ENCODE measurements at regions not wholly inside any gene's neighbourhood (a gene's known extent, or its start where the extent isn't known, plus 50 kb on each side); places are given as distances from the start of the nearest gene placed in this dataset.

DNA sequence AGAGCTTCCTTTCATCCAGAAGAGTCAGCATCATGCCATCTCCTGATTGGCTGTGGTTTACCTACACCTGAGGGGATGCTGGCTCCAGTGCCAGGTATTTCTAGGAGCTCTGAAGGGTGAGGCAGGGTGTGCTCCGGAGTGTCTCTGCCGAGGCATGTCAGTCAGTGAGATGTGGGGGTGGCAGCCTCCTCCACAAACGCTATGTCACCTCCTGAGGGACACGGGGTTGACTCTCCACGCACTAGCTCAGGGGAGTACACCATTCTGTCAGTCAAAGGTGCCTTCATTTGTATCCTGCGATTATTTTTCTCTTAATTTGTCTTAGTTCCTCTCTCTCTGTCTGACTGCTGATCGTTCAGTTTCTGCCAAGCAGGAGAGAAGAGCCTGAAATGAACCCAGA lies 604.5 kb downstream of the VRK1 start:
- no peak for DNase-seq
- Mint-ChIP-seq H3K36me3 (ENCODE audit: low read depth) (no peaks in the 10 kb centered on the region), H3K27ac (peak overlapping the region; percentile 50), H3K4me1 (peaks cover 23% of the 10 kb centered on the region), H3K4me3 (no peak overlapping the region), H3K9me3 (peaks cover 17% of the 10 kb centered on the region), H3K27me3 (ENCODE audit: low read depth, poor library complexity) (peaks cover 21% of the 10 kb centered on the region)
- TF ChIP-seq, protein P1, sequence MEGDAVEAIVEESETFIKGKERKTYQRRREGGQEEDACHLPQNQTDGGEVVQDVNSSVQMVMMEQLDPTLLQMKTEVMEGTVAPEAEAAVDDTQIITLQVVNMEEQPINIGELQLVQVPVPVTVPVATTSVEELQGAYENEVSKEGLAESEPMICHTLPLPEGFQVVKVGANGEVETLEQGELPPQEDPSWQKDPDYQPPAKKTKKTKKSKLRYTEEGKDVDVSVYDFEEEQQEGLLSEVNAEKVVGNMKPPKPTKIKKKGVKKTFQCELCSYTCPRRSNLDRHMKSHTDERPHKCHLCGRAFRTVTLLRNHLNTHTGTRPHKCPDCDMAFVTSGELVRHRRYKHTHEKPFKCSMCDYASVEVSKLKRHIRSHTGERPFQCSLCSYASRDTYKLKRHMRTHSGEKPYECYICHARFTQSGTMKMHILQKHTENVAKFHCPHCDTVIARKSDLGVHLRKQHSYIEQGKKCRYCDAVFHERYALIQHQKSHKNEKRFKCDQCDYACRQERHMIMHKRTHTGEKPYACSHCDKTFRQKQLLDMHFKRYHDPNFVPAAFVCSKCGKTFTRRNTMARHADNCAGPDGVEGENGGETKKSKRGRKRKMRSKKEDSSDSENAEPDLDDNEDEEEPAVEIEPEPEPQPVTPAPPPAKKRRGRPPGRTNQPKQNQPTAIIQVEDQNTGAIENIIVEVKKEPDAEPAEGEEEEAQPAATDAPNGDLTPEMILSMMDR (IDR thresholded peaks at IDR 0.05) = no peak

DNA sequence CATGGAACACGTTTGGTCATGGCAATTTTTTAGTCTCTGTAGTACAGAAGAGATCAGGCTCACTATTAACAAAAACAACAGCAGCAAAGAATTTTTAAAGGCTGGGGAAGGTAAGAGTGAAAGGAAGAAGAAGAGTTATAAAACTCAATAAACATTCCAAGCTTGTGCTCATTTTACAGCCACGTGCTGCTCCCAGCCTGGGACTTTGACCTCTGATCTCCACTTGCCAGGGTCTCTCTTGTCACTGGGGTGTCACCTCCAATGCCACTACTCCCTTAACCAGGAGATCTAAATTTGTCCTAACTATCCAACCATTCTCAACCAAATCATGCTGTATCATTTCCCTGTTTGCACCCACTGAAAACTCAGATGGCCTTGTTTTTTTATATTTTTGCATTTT lies 605.1 kb downstream of the VRK1 start:
- H3K27ac Mint-ChIP-seq = peak overlapping the region; percentile 50
- peaks cover 17% of the 10 kb centered on the region for H3K9me3 Mint-ChIP-seq
- no peak for DNase-seq
- no peaks in the 10 kb centered on the region for H3K36me3 Mint-ChIP-seq (ENCODE audit: low read depth)
- no peak overlapping the region for H3K4me3 Mint-ChIP-seq
- TF ChIP-seq, protein P1 (IDR thresholded peaks at IDR 0.05) = no peak
- H3K27me3 Mint-ChIP-seq (ENCODE audit: low read depth, poor library complexity) = peaks cover 18% of the 10 kb centered on the region
- H3K4me1 Mint-ChIP-seq = peaks cover 24% of the 10 kb centered on the region

DNA sequence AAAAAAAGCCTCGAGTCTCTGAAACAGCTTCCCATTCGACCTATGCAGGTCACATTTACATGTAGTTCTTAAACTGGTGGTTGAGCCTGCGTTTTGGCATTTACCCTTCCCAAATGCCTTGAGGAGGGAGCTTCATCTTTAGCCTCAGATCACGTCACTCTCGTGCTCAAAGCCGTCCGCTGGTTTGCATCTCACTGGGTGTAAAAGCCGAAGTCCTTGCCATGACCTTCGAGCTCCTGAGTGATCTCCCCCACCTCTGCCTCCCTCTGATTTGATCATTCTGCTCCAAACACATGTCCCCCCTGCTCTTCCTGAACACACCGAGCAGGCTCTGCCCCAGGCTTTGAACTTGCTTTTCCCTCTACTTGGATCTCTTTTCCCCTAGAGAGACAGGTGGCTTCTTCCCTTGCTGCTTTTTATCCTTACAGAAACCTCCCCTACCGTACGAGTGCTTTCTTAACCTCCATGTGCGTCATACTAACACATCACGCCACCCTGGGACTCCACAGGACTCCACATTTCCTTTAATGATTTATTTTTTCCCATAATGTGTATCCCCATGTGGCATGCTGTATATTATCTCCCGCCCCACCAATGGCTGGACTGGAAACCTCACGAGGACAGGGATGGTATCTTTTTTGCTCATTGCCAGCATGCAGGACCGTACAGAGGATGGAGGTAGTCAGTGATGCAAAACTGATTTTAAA lies 610.7 kb downstream of the VRK1 start:
- Mint-ChIP-seq H3K9me3 (no peaks in the 10 kb centered on the region), H3K4me1 (peaks cover 32% of the 10 kb centered on the region), H3K36me3 (ENCODE audit: low read depth) (no peaks in the 10 kb centered on the region), H3K27ac (no peak overlapping the region), H3K4me3 (peak overlapping the region; percentile 35), H3K27me3 (ENCODE audit: low read depth, poor library complexity) (peaks cover 8% of the 10 kb centered on the region)
- DNase-seq = no peak
- TF ChIP-seq, protein P1 (IDR thresholded peaks at IDR 0.05) = no peak

DNA sequence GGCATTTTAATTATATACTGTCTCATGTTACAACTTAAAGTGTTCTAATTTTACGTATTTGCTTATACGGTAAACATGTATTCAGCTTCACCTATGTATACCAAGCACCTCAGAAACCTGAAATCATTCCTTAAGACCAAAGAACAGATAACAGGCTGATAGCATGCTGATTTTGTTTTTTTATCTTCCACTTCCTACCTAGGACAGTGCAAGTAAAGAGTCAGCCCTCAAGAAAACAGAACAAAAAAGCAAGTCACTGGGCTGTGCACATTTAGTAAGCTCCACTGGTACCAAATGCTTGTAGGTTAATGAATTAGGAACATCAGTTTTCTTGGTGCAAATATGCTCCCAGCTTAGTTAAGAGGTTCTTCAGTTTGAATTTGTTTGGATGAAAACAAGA lies 611.3 kb downstream of the VRK1 start:
- H3K4me3 Mint-ChIP-seq = no peak overlapping the region
- DNase-seq = no peak
- no peaks in the 10 kb centered on the region for H3K9me3 Mint-ChIP-seq
- TF ChIP-seq, protein P1 (IDR thresholded peaks at IDR 0.05) = no peak
- H3K27ac Mint-ChIP-seq = no peak overlapping the region
- H3K36me3 Mint-ChIP-seq (ENCODE audit: low read depth) = no peaks in the 10 kb centered on the region
- peaks cover 28% of the 10 kb centered on the region for H3K4me1 Mint-ChIP-seq
- H3K27me3 Mint-ChIP-seq (ENCODE audit: low read depth, poor library complexity) = peaks cover 6% of the 10 kb centered on the region

DNA sequence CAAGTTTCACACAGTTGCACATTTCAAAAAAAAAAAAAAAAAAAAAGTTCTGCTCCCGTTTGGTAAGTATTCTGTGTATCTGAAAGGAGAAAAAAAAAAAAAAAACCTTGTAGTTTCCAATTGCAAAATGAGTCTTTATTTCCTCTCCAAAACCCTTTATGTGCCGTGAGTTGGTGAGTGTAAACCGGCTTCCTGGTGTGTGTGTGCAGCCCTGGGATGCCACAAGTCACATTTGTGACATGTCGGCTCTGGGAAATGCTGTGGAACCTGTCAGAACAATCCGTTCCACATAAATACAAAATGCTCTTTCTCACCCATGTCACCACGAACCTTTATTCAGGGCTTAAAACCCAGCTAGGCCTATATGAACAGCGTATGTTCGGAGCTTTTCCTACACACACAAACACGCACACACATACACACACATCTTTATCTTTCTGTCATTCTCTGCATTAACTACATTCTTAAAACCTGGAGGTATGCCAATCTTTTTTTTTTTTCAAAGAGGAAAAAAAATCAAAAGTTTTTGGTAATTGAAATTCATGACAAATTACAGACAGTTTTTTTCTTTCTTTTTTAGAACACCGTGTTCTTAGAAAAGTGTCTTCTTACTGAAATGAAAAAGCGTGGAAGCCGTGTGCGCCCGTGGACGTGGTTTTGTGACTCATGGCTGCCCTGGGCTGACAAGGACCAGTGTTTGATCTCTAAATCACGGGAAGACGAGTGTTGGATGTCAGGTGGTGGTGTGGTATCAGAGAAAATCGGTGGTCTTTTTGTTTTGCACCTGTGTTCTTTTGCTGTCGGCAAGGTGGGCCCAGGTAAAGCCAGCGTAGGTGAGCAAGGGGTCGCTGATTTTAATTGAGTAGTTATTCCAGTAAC lies 612.0 kb downstream of the VRK1 start:
- no peaks in the 10 kb centered on the region for H3K36me3 Mint-ChIP-seq (ENCODE audit: low read depth)
- peaks cover 4% of the 10 kb centered on the region for H3K27me3 Mint-ChIP-seq (ENCODE audit: low read depth, poor library complexity)
- no peak overlapping the region for H3K4me3 Mint-ChIP-seq
- H3K4me1 Mint-ChIP-seq = peaks cover 21% of the 10 kb centered on the region
- DNase-seq = no peak
- TF ChIP-seq, protein P1 (IDR thresholded peaks at IDR 0.05) = no peak
- no peaks in the 10 kb centered on the region for H3K9me3 Mint-ChIP-seq
- H3K27ac Mint-ChIP-seq = no peak overlapping the region

Measured in nephron progenitor cell (in vitro differentiated cells).